Activated CD8-positive, alpha-beta T cell treated with anti-CD3 and anti-CD28 coated beads, Interleukin-2, amount 10 ng/mL, durations not matched to agents 7 days and 5 days (primary cell): ENCODE measurements at regions not wholly inside any gene's neighbourhood (a gene's known extent, or its start where the extent isn't known, plus 50 kb on each side); places are given as distances from the start of the nearest gene placed in this dataset.

Experiments
- ATAC-seq: fragments of 150-1000 bp; cut with Tn5 transposase; one replicate; pipeline ENCODE4 v1.10.0; 2021; ENCODE audit warnings: moderate library complexity
- CTCF ChIA-PET: fragments of 350-600 bp; sonication (Branson Sonifier 250); formaldehyde crosslinking; loops from one replicate; lab custom pipeline; 2021; ENCODE audit warnings: antibody characterized with exemption; lab: Charles Lee
- POLR2A ChIA-PET: fragments of 350-600 bp; sonication (Branson Sonifier 250); formaldehyde crosslinking; loops from one replicate; lab custom pipeline; 2021; ENCODE audit warnings: antibody characterized with exemption; lab: Charles Lee
- DNase-seq: peaks from one replicate; pipeline ENCODE4 v3.0.0-alpha.2; 2020
- H3K27ac Mint-ChIP-seq: one replicate; pipeline ENCODE4 v1.8.0; 2021; ENCODE audit warnings: mild to moderate bottlenecking, mixed read lengths
- H3K27me3 Mint-ChIP-seq: one replicate; pipeline ENCODE4 v1.8.0; 2021; ENCODE audit warnings: low read depth, mixed read lengths
- H3K36me3 Mint-ChIP-seq: one replicate; pipeline ENCODE4 v1.8.0; 2021; ENCODE audit warnings: low read depth, mixed read lengths
- H3K4me1 Mint-ChIP-seq: one replicate; pipeline ENCODE4 v1.8.0; 2021; ENCODE audit warnings: low read depth, mixed read lengths
- H3K4me3 Mint-ChIP-seq: one replicate; pipeline ENCODE4 v1.8.0; 2021; ENCODE audit warnings: mild to moderate bottlenecking, mixed read lengths
- H3K9me3 Mint-ChIP-seq: one replicate; pipeline ENCODE4 v1.8.0; 2022; ENCODE audit warnings: mixed read lengths; ENCODE audit not compliant: insufficient read depth

- H3K4me3 Mint-ChIP-seq = no peak overlapping the region
- DNase-seq (no peak), ATAC-seq (no peak)
- no peaks in the 10 kb centered on the region for H3K4me1 Mint-ChIP-seq
- H3K27me3 Mint-ChIP-seq = no peaks in the 10 kb centered on the region
- ChIA-PET CTCF (no interaction called here), POLR2A (no interaction called here)
- H3K27ac Mint-ChIP-seq = no peak overlapping the region
- H3K9me3 Mint-ChIP-seq = peaks cover 4% of the 10 kb centered on the region
- no peaks in the 10 kb centered on the region for H3K36me3 Mint-ChIP-seq
Measured at GRCh38 chr14:84237881-84238280, 1292.1 kb upstream of the FLRT2 start.

GRCh38 chr14:84247693-84248092, 1282.3 kb upstream of the FLRT2 start:
- ChIA-PET POLR2A (no interaction called here), CTCF (no interaction called here)
- Mint-ChIP-seq H3K27ac (no peak overlapping the region), H3K4me3 (no peak overlapping the region), H3K9me3 (peaks cover 17% of the 10 kb centered on the region), H3K4me1 (no peaks in the 10 kb centered on the region), H3K36me3 (no peaks in the 10 kb centered on the region), H3K27me3 (no peaks in the 10 kb centered on the region)
- ATAC-seq (no peak), DNase-seq (no peak)

- POLR2A ChIA-PET = no interaction called here
Measured at GRCh38 chr14:84250893-84251292, 1279.1 kb upstream of the FLRT2 start.

GRCh38 chr14:84251411-84252115, 1278.4 kb upstream of the FLRT2 start:
- Mint-ChIP-seq H3K9me3 (peaks cover 24% of the 10 kb centered on the region), H3K27me3 (no peaks in the 10 kb centered on the region), H3K27ac (no peak overlapping the region), H3K36me3 (no peaks in the 10 kb centered on the region), H3K4me3 (no peak overlapping the region), H3K4me1 (no peaks in the 10 kb centered on the region)
- CTCF ChIA-PET = no interaction called here
- DNase-seq (no peak), ATAC-seq (no peak)
- POLR2A ChIA-PET = no interaction called here

More at GRCh38 chr14:84250893-84251292, 1279.1 kb upstream of the FLRT2 start:
- CTCF ChIA-PET = no interaction called here
- Mint-ChIP-seq H3K4me1 (no peaks in the 10 kb centered on the region), H3K4me3 (no peak overlapping the region), H3K27ac (no peak overlapping the region), H3K36me3 (no peaks in the 10 kb centered on the region), H3K9me3 (peaks cover 21% of the 10 kb centered on the region), H3K27me3 (no peaks in the 10 kb centered on the region)
- ATAC-seq (no peak), DNase-seq (no peak)

- no peaks in the 10 kb centered on the region for H3K36me3 Mint-ChIP-seq
Measured at GRCh38 chr14:84252706-84253105, 1277.2 kb upstream of the FLRT2 start.

GRCh38 chr14:84253326-84253725, 1276.6 kb upstream of the FLRT2 start:
- Mint-ChIP-seq H3K9me3 (peaks cover 22% of the 10 kb centered on the region), H3K4me1 (no peaks in the 10 kb centered on the region), H3K27me3 (no peaks in the 10 kb centered on the region), H3K4me3 (no peak overlapping the region), H3K36me3 (no peaks in the 10 kb centered on the region), H3K27ac (no peak overlapping the region)
- CTCF ChIA-PET = no interaction called here
- no peak for DNase-seq
- ATAC-seq = no peak
- POLR2A ChIA-PET = no interaction called here

More at GRCh38 chr14:84252706-84253105, 1277.2 kb upstream of the FLRT2 start:
- POLR2A ChIA-PET = no interaction called here
- Mint-ChIP-seq H3K4me3 (no peak overlapping the region), H3K27me3 (no peaks in the 10 kb centered on the region), H3K4me1 (no peaks in the 10 kb centered on the region), H3K27ac (no peak overlapping the region), H3K9me3 (peaks cover 26% of the 10 kb centered on the region)
- ATAC-seq (no peak), DNase-seq (no peak)
- CTCF ChIA-PET = no interaction called here

- POLR2A ChIA-PET = no interaction called here
- no peak for ATAC-seq
Measured at GRCh38 chr14:84254290-84254689, 1275.7 kb upstream of the FLRT2 start.

GRCh38 chr14:84262932-84263331, 1267.0 kb upstream of the FLRT2 start:
- Mint-ChIP-seq H3K27me3 (no peaks in the 10 kb centered on the region), H3K9me3 (peaks cover 21% of the 10 kb centered on the region), H3K36me3 (no peaks in the 10 kb centered on the region), H3K4me3 (no peak overlapping the region), H3K27ac (no peak overlapping the region), H3K4me1 (no peaks in the 10 kb centered on the region)
- ATAC-seq (no peak), DNase-seq (no peak)
- ChIA-PET CTCF (no interaction called here), POLR2A (no interaction called here)

More at GRCh38 chr14:84254290-84254689, 1275.7 kb upstream of the FLRT2 start:
- Mint-ChIP-seq H3K9me3 (peaks cover 22% of the 10 kb centered on the region), H3K4me1 (no peaks in the 10 kb centered on the region), H3K27me3 (no peaks in the 10 kb centered on the region), H3K4me3 (no peak overlapping the region), H3K36me3 (no peaks in the 10 kb centered on the region), H3K27ac (no peak overlapping the region)
- CTCF ChIA-PET = no interaction called here
- DNase-seq = no peak

GRCh38 chr14:84272290-84272721, 1257.6 kb upstream of the FLRT2 start:
- ChIA-PET POLR2A (no interaction called here), CTCF (no interaction called here)
- Mint-ChIP-seq H3K27me3 (no peaks in the 10 kb centered on the region), H3K36me3 (no peaks in the 10 kb centered on the region), H3K9me3 (peaks cover 15% of the 10 kb centered on the region), H3K27ac (no peak overlapping the region), H3K4me3 (no peak overlapping the region), H3K4me1 (no peaks in the 10 kb centered on the region)
- no peak for ATAC-seq
- no peak for DNase-seq

- ATAC-seq (no peak), DNase-seq (no peak)
- H3K4me3 Mint-ChIP-seq = no peak overlapping the region
- no peaks in the 10 kb centered on the region for H3K4me1 Mint-ChIP-seq
- H3K27me3 Mint-ChIP-seq = no peaks in the 10 kb centered on the region
- H3K36me3 Mint-ChIP-seq = no peaks in the 10 kb centered on the region
- ChIA-PET POLR2A (no interaction called here), CTCF (no interaction called here)
- no peak overlapping the region for H3K27ac Mint-ChIP-seq
- H3K9me3 Mint-ChIP-seq = peaks cover 15% of the 10 kb centered on the region
Measured at GRCh38 chr14:84273181-84273580, 1256.8 kb upstream of the FLRT2 start.

- Mint-ChIP-seq H3K36me3 (no peaks in the 10 kb centered on the region), H3K4me3 (no peak overlapping the region), H3K27me3 (no peaks in the 10 kb centered on the region), H3K4me1 (no peaks in the 10 kb centered on the region), H3K9me3 (peaks cover 3% of the 10 kb centered on the region), H3K27ac (no peak overlapping the region)
- no peak for ATAC-seq
- ChIA-PET POLR2A (no interaction called here), CTCF (no interaction called here)
- no peak for DNase-seq
Measured at GRCh38 chr14:84282618-84283017, 1247.3 kb upstream of the FLRT2 start.

- POLR2A ChIA-PET = no interaction called here
- Mint-ChIP-seq H3K4me3 (no peak overlapping the region), H3K36me3 (no peaks in the 10 kb centered on the region), H3K27me3 (no peaks in the 10 kb centered on the region), H3K9me3 (peaks cover 5% of the 10 kb centered on the region), H3K27ac (no peak overlapping the region), H3K4me1 (no peaks in the 10 kb centered on the region)
- DNase-seq (no peak), ATAC-seq (no peak)
- CTCF ChIA-PET = no interaction called here
Measured at GRCh38 chr14:84288781-84289180, 1241.2 kb upstream of the FLRT2 start.
